ENCODE measurements at regions not wholly inside any gene's neighbourhood (a gene's known extent, or its start where the extent isn't known, plus 50 kb on each side); places are given as distances from the start of the nearest gene placed in this dataset.
"Not testable (repeated sequence)": the region's sequence is repeated elsewhere in the genome, so short reads cannot be mapped to it uniquely, and the experiment has no call there.

- not testable (repeated sequence) for DNase-seq
These were observed 319.7 kb downstream of the SPATA31A1 start for GRCh38 chr9:39675211-39675553.

GRCh38 chr9:39678534-39679263 lies 323.2 kb downstream of the SPATA31A1 start:
- H3K27me3 ChIP-seq (ENCODE audit: control insufficient read depth, insufficient read depth, low read length); DNase-seq; H3K4me3 ChIP-seq (ENCODE audit: insufficient read depth, low read depth, low read length); H3K36me3 ChIP-seq (replicated peaks; ENCODE audit: control insufficient read depth, insufficient read depth, low read length): not testable (repeated sequence)

More at GRCh38 chr9:39675211-39675553, 319.7 kb downstream of the SPATA31A1 start:
- not testable (repeated sequence) for H3K27me3 ChIP-seq (ENCODE audit: control insufficient read depth, insufficient read depth, low read length); H3K36me3 ChIP-seq (replicated peaks; ENCODE audit: control insufficient read depth, insufficient read depth, low read length); H3K4me3 ChIP-seq (ENCODE audit: insufficient read depth, low read depth, low read length)

- H3K4me3 ChIP-seq (ENCODE audit: insufficient read depth, low read depth, low read length); H3K27me3 ChIP-seq (ENCODE audit: control insufficient read depth, insufficient read depth, low read length); H3K36me3 ChIP-seq (replicated peaks; ENCODE audit: control insufficient read depth, insufficient read depth, low read length); DNase-seq: not testable (repeated sequence)
These were observed 325.4 kb downstream of the SPATA31A1 start for GRCh38 chr9:39680694-39681401.

GRCh38 chr9:39728862-39729261 lies 373.4 kb downstream of the SPATA31A1 start:
- DNase-seq; H3K27me3 ChIP-seq (ENCODE audit: control insufficient read depth, insufficient read depth, low read length); H3K36me3 ChIP-seq (replicated peaks; ENCODE audit: control insufficient read depth, insufficient read depth, low read length); H3K4me3 ChIP-seq (ENCODE audit: insufficient read depth, low read depth, low read length): not testable (repeated sequence)

- H3K27me3 ChIP-seq (ENCODE audit: control insufficient read depth, insufficient read depth, low read length); H3K4me3 ChIP-seq (ENCODE audit: insufficient read depth, low read depth, low read length); H3K36me3 ChIP-seq (replicated peaks; ENCODE audit: control insufficient read depth, insufficient read depth, low read length); DNase-seq: not testable (repeated sequence)
These were observed 389.4 kb downstream of the SPATA31A1 start for GRCh38 chr9:39744898-39745297.

GRCh38 chr9:39775570-39775969 lies 420.1 kb downstream of the SPATA31A1 start:
- H3K27me3 ChIP-seq (ENCODE audit: control insufficient read depth, insufficient read depth, low read length); H3K36me3 ChIP-seq (replicated peaks; ENCODE audit: control insufficient read depth, insufficient read depth, low read length); H3K4me3 ChIP-seq (ENCODE audit: insufficient read depth, low read depth, low read length); DNase-seq: not testable (repeated sequence)

- H3K36me3 ChIP-seq (replicated peaks; ENCODE audit: control insufficient read depth, insufficient read depth, low read length); H3K27me3 ChIP-seq (ENCODE audit: control insufficient read depth, insufficient read depth, low read length); DNase-seq: not testable (repeated sequence)
- peak overlapping the region; percentile 22 for H3K4me3 ChIP-seq (ENCODE audit: insufficient read depth, low read depth, low read length)
These were observed 435.9 kb downstream of the SPATA31A1 start for GRCh38 chr9:39791356-39791755.

GRCh38 chr9:39797935-39798334 lies 442.5 kb downstream of the SPATA31A1 start:
- not testable (repeated sequence) for H3K36me3 ChIP-seq (replicated peaks; ENCODE audit: control insufficient read depth, insufficient read depth, low read length); DNase-seq; H3K27me3 ChIP-seq (ENCODE audit: control insufficient read depth, insufficient read depth, low read length); H3K4me3 ChIP-seq (ENCODE audit: insufficient read depth, low read depth, low read length)

- H3K4me3 ChIP-seq (ENCODE audit: insufficient read depth, low read depth, low read length); H3K36me3 ChIP-seq (replicated peaks; ENCODE audit: control insufficient read depth, insufficient read depth, low read length); H3K27me3 ChIP-seq (ENCODE audit: control insufficient read depth, insufficient read depth, low read length); DNase-seq: not testable (repeated sequence)
These were observed 443.8 kb downstream of the SPATA31A1 start for GRCh38 chr9:39799252-39799651.

GRCh38 chr9:39802561-39802960 lies 447.1 kb downstream of the SPATA31A1 start:
- H3K36me3 ChIP-seq (replicated peaks; ENCODE audit: control insufficient read depth, insufficient read depth, low read length); H3K4me3 ChIP-seq (ENCODE audit: insufficient read depth, low read depth, low read length); H3K27me3 ChIP-seq (ENCODE audit: control insufficient read depth, insufficient read depth, low read length); DNase-seq: not testable (repeated sequence)

GRCh38 chr9:39809401-39810226 lies 454.1 kb downstream of the SPATA31A1 start:
- not testable (repeated sequence) for H3K36me3 ChIP-seq (replicated peaks; ENCODE audit: control insufficient read depth, insufficient read depth, low read length); DNase-seq; H3K27me3 ChIP-seq (ENCODE audit: control insufficient read depth, insufficient read depth, low read length)
- peak overlapping the region; percentile 37 for H3K4me3 ChIP-seq (ENCODE audit: insufficient read depth, low read depth, low read length)

- H3K36me3 ChIP-seq (replicated peaks; ENCODE audit: control insufficient read depth, insufficient read depth, low read length); DNase-seq; H3K27me3 ChIP-seq (ENCODE audit: control insufficient read depth, insufficient read depth, low read length); H3K4me3 ChIP-seq (ENCODE audit: insufficient read depth, low read depth, low read length): not testable (repeated sequence)
These were observed 454.9 kb downstream of the SPATA31A1 start for GRCh38 chr9:39810401-39810800.

- not testable (repeated sequence) for H3K36me3 ChIP-seq (replicated peaks; ENCODE audit: control insufficient read depth, insufficient read depth, low read length); H3K4me3 ChIP-seq (ENCODE audit: insufficient read depth, low read depth, low read length); H3K27me3 ChIP-seq (ENCODE audit: control insufficient read depth, insufficient read depth, low read length); DNase-seq
These were observed 456.1 kb downstream of the SPATA31A1 start for GRCh38 chr9:39811615-39812014.

- H3K4me3 ChIP-seq (ENCODE audit: insufficient read depth, low read depth, low read length); H3K27me3 ChIP-seq (ENCODE audit: control insufficient read depth, insufficient read depth, low read length); H3K36me3 ChIP-seq (replicated peaks; ENCODE audit: control insufficient read depth, insufficient read depth, low read length): not testable (repeated sequence)
- DNase-seq = peak; percentile 0
These were observed 473.0 kb downstream of the SPATA31A1 start for GRCh38 chr9:39828457-39828856.

Measured in H7 (cell line).